ENCODE measurements at regions not wholly inside any gene's neighbourhood (a gene's known extent, or its start where the extent isn't known, plus 50 kb on each side); places are given as distances from the start of the nearest gene placed in this dataset.

- no peak overlapping the region for H3K27ac Mint-ChIP-seq (ENCODE audit: unreplicated experiment)
- H3K4me1 Mint-ChIP-seq (ENCODE audit: low read depth), result no peaks in the 10 kb centered on the region
- no peak overlapping the region for H3K4me3 Mint-ChIP-seq (ENCODE audit: unreplicated experiment)
- H3K9me3 Mint-ChIP-seq (ENCODE audit: low read depth), result peaks cover 54% of the 10 kb centered on the region
- DNase-seq (ENCODE audit: low spot score), result no peak
- no peaks in the 10 kb centered on the region for H3K36me3 Mint-ChIP-seq (ENCODE audit: low read depth)
- TF ChIP-seq, protein P1, sequence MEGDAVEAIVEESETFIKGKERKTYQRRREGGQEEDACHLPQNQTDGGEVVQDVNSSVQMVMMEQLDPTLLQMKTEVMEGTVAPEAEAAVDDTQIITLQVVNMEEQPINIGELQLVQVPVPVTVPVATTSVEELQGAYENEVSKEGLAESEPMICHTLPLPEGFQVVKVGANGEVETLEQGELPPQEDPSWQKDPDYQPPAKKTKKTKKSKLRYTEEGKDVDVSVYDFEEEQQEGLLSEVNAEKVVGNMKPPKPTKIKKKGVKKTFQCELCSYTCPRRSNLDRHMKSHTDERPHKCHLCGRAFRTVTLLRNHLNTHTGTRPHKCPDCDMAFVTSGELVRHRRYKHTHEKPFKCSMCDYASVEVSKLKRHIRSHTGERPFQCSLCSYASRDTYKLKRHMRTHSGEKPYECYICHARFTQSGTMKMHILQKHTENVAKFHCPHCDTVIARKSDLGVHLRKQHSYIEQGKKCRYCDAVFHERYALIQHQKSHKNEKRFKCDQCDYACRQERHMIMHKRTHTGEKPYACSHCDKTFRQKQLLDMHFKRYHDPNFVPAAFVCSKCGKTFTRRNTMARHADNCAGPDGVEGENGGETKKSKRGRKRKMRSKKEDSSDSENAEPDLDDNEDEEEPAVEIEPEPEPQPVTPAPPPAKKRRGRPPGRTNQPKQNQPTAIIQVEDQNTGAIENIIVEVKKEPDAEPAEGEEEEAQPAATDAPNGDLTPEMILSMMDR (IDR thresholded peaks at IDR 0.05), result no peak
- no peaks in the 10 kb centered on the region for H3K27me3 Mint-ChIP-seq (ENCODE audit: low read depth)
These were observed 969.2 kb upstream of the RBFOX1 start for GRCh38 chr16:6363396-6363795.

- no peak for DNase-seq (ENCODE audit: low spot score)
- Mint-ChIP-seq H3K9me3 (ENCODE audit: low read depth) (peaks cover 48% of the 10 kb centered on the region), H3K36me3 (ENCODE audit: low read depth) (no peaks in the 10 kb centered on the region), H3K4me3 (ENCODE audit: unreplicated experiment) (no peak overlapping the region), H3K4me1 (ENCODE audit: low read depth) (no peaks in the 10 kb centered on the region), H3K27me3 (ENCODE audit: low read depth) (no peaks in the 10 kb centered on the region), H3K27ac (ENCODE audit: unreplicated experiment) (no peak overlapping the region)
- TF ChIP-seq, protein P1 (IDR thresholded peaks at IDR 0.05), result no peak
These were observed 970.3 kb upstream of the RBFOX1 start for GRCh38 chr16:6362321-6362720.

GRCh38 chr16:6360641-6361040 lies 972.0 kb upstream of the RBFOX1 start:
- Mint-ChIP-seq H3K36me3 (ENCODE audit: low read depth) (no peaks in the 10 kb centered on the region), H3K27ac (ENCODE audit: unreplicated experiment) (no peak overlapping the region), H3K4me1 (ENCODE audit: low read depth) (no peaks in the 10 kb centered on the region), H3K4me3 (ENCODE audit: unreplicated experiment) (no peak overlapping the region), H3K27me3 (ENCODE audit: low read depth) (no peaks in the 10 kb centered on the region), H3K9me3 (ENCODE audit: low read depth) (peaks cover 41% of the 10 kb centered on the region)
- TF ChIP-seq, protein P1 (IDR thresholded peaks at IDR 0.05), result no peak
- DNase-seq (ENCODE audit: low spot score), result no peak

DNA sequence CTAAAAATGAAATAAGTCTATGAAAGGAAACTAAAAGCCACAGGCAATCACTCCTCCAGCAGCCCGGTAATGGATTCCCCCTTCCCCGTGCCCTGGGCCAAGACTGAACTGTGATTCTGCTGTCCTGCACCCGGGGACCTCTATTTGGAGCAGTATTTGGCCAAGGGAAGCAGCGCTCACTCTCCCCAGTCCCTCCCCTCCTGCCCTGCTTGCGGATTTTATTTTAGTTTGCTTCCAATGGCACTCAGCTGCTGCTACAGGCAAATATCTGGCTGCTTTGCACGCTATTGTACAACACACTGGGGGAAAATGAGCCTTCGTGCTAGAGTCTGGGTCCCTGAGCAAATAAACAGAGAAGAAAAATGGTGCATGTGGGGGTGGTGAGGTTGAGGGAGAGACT lies 975.7 kb upstream of the RBFOX1 start:
- Mint-ChIP-seq H3K27ac (ENCODE audit: unreplicated experiment) (no peak overlapping the region), H3K27me3 (ENCODE audit: low read depth) (no peaks in the 10 kb centered on the region)
- TF ChIP-seq, protein P1 (IDR thresholded peaks at IDR 0.05), result no peak

DNA sequence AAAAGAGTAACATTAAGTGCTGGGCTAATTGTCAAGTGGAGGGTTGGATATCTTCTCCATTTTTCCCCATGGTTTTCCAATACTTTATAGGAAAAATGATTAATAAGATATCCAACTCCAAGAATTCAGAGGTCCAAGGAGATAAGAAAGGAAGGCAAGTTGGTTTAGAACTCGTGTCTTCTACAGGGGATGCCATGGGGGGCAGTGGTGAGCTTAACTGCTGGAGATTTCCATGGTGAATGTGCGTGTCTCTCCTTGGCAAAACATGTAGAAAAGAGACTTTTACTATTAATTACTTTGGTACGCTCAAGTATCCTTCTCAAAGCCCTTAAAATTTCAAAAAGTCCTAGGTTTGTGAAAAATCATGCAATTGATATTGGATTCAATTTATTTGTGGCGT lies 982.9 kb upstream of the RBFOX1 start:
- Mint-ChIP-seq H3K9me3 (ENCODE audit: low read depth) (peaks cover 29% of the 10 kb centered on the region), H3K27ac (ENCODE audit: unreplicated experiment) (no peak overlapping the region), H3K36me3 (ENCODE audit: low read depth) (peaks cover 2% of the 10 kb centered on the region), H3K4me1 (ENCODE audit: low read depth) (no peaks in the 10 kb centered on the region), H3K4me3 (ENCODE audit: unreplicated experiment) (no peak overlapping the region), H3K27me3 (ENCODE audit: low read depth) (no peaks in the 10 kb centered on the region)
- no peak for DNase-seq (ENCODE audit: low spot score)
- TF ChIP-seq, protein P1 (IDR thresholded peaks at IDR 0.05), result no peak

More for the DNA sequence above, 975.7 kb upstream of the RBFOX1 start:
- DNase-seq (ENCODE audit: low spot score), result no peak
- H3K4me3 Mint-ChIP-seq (ENCODE audit: unreplicated experiment), result no peak overlapping the region
- peaks cover 2% of the 10 kb centered on the region for H3K36me3 Mint-ChIP-seq (ENCODE audit: low read depth)
- no peaks in the 10 kb centered on the region for H3K4me1 Mint-ChIP-seq (ENCODE audit: low read depth)
- H3K9me3 Mint-ChIP-seq (ENCODE audit: low read depth), result peaks cover 24% of the 10 kb centered on the region

Data from chondrocyte (in vitro differentiated cells).